Large intestine (tissue), 3 donors: ENCODE measurements at regions not wholly inside any gene's neighbourhood (a gene's known extent, or its start where the extent isn't known, plus 50 kb on each side); places are given as distances from the start of the nearest gene placed in this dataset.

Source experiments
- DNase-seq, 2 donors: peaks; one replicate each; pipeline versions ENCODE4 v3.0.0 to v3.0.0-alpha.2; 2013
- H3K27ac ChIP-seq: one replicate; pipeline ENCODE4 v1.5.1; 2013; ENCODE audit warnings: low read length
- H3K27me3 ChIP-seq: 2 replicates; pipeline ENCODE4 v1.6.1; 2013; ENCODE audit warnings: low read length; ENCODE audit not compliant: control insufficient read depth, insufficient read depth
- H3K36me3 ChIP-seq: 2 replicates; pipeline ENCODE4 v1.6.1; 2013; ENCODE audit warnings: low read length; ENCODE audit not compliant: control insufficient read depth, insufficient read depth
- H3K4me1 ChIP-seq: one replicate; pipeline ENCODE4 v1.6.1; 2013; ENCODE audit warnings: low read length; ENCODE audit not compliant: control insufficient read depth, insufficient read depth
- H3K4me3 ChIP-seq: one replicate; pipeline ENCODE4 v1.5.1; 2013; ENCODE audit warnings: low read length
- H3K9me3 ChIP-seq: one replicate; pipeline ENCODE4 v1.6.1; 2013; ENCODE audit warnings: mild to moderate bottlenecking, low read depth, low read length, moderate library complexity; ENCODE audit not compliant: control insufficient read depth
- WGBS: methylation state at CpG from one replicate; pipeline ENCODE4 v1.1.5; 2013; ENCODE audit warnings: low lambda C conversion rate; ENCODE audit not compliant: insufficient coverage; 5-methylcytosine and 5-hydroxymethylcytosine counted together

DNA sequence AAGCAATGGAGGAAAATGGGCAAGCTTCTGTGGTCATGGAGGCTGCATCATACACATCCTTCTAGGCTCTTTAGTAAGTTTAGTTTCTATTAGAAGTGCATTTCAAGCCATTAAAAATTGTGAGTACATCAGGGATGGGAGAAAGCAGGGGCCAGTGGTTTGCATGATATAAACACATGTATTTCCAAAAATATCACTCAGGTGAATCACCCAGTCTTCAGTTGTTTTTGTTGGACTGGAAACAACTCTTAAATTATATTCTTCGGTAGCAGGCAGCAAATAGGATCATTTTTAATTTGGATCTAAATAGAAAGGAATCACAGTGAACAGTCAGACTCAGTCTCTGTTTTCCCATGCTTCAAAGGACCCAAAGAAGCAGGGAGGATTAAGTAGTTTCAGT is 657.9 kb downstream of the TLR4 start:
- peaks cover 12% of the 10 kb centered on the region for H3K9me3 ChIP-seq
- H3K27ac ChIP-seq = no peak overlapping the region
- H3K36me3 ChIP-seq = no peaks in the 10 kb centered on the region
- DNase-seq = no peak
- H3K27me3 ChIP-seq = no peaks in the 10 kb centered on the region
- no CpG with 5 or more reads among the region's 1 CpG for WGBS
- no peak overlapping the region for H3K4me3 ChIP-seq
- H3K4me1 ChIP-seq = no peaks in the 10 kb centered on the region

DNA sequence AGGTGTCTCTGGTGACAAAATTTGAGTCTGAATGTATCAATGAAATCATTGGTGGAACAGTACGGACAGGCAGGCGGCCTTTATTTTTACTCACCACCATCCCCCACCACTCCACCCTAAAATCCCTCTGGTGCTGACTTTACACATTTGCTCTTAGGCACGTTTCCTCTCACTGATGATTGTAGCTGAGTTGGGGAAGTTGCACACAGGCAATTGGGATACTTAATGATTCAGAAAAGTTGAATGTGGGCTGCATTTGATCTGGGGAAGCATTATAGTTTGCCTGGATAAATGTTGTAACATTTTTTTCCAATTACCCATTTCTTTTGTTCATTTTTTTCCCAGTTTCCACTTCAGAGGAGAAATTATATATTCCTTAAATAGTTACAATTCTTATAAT is 658.4 kb downstream of the TLR4 start:
- no CpG with 5 or more reads among the region's 3 CpGs for WGBS
- Histone ChIP-seq H3K27ac (no peak overlapping the region), H3K4me1 (no peaks in the 10 kb centered on the region), H3K27me3 (no peaks in the 10 kb centered on the region), H3K9me3 (peaks cover 12% of the 10 kb centered on the region), H3K36me3 (no peaks in the 10 kb centered on the region), H3K4me3 (no peak overlapping the region)
- no peak for DNase-seq

DNA sequence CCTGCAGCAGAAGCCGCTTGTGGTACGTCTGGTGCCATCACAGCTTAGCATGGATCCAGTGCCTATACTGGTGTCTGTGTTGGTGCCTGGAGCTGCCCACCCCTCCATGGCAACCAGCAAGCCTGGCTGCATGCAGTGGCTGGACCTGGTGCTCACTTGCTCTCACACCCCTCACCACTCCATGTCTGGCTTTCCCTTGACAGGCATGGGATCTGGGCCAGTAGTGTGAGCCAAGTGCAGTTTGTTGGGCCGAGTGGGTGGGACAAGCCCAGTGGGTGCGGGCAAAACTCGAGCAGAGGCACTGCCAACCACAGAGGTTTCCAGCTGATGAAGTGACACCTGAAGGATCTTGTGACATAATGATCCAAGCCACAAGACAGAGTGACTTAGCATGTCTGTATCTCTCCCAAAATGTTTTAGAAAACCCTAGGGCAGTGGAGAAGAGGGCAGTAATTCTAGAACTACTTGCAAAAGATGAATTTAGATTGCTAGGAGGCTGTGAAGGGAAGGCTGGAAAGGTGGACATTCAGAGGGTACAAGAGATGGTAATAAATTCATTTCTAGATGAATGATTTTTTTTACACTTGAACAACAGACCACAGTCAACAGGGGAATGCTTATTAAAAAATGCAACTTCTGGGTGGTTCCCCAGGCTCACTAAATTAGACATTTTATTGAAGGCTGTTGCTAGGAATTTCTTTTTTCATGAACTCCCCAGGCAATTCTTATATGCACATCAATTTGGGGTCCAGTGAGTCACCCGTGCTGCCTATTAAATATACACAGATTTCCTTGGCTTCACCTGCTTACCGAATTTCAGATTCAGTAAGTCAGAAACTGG is 660.3 kb downstream of the TLR4 start:
- no peak overlapping the region for H3K27ac ChIP-seq
- no peaks in the 10 kb centered on the region for H3K4me1 ChIP-seq
- H3K27me3 ChIP-seq = no peaks in the 10 kb centered on the region
- H3K4me3 ChIP-seq = no peak overlapping the region
- H3K36me3 ChIP-seq = no peaks in the 10 kb centered on the region
- 93% methylated on average over 2 of the region's 7 CpGs for WGBS
- H3K9me3 ChIP-seq = peaks cover 12% of the 10 kb centered on the region
- no peak for DNase-seq

DNA sequence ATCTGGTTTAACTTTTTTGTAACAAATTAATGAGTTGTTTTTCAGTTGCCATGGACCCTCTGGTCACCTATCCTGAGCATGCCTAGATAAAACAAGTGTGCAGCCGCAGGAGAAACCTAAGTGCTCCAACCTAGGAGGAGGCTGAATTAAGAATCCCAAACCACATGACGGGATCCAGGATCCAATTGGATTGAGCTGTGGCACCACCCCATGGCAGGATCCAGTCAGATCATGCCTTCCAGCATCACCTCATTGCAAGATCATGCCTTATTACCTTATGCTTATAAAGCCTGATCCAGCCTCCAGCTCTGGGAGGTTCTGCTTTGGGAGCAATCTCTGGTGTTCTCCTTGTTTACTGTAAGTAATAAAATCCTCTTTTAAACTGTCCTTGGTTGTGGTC is 662.0 kb downstream of the TLR4 start:
- no CpG with 5 or more reads among the region's 2 CpGs for WGBS

DNA sequence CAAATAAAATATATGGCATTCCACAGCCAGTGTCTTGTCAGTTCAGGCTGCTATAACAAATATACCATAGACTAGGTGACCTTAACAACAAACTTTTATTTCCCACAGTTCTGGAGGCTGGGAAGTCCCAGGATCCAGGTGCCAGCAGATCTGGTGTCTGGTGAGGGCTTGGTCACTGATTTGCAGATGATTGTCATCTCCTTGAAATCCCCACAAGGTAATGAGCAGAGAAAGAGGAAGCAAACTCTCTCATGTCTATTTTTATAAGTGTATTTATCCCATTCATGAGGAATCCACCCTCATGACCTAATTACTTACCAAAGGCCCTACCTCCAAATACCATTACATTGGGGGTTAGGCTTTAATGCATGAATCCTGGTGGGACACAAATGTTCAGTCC is 663.2 kb downstream of the TLR4 start:
- DNase-seq = no peak
- Histone ChIP-seq H3K27ac (no peak overlapping the region), H3K9me3 (peaks cover 12% of the 10 kb centered on the region), H3K36me3 (no peaks in the 10 kb centered on the region), H3K27me3 (no peaks in the 10 kb centered on the region), H3K4me1 (no peaks in the 10 kb centered on the region), H3K4me3 (no peak overlapping the region)

More for the DNA sequence above, 662.0 kb downstream of the TLR4 start:
- Histone ChIP-seq H3K4me3 (no peak overlapping the region), H3K9me3 (peaks cover 12% of the 10 kb centered on the region), H3K27me3 (no peaks in the 10 kb centered on the region), H3K36me3 (no peaks in the 10 kb centered on the region), H3K27ac (no peak overlapping the region), H3K4me1 (no peaks in the 10 kb centered on the region)
- no peak for DNase-seq

DNA sequence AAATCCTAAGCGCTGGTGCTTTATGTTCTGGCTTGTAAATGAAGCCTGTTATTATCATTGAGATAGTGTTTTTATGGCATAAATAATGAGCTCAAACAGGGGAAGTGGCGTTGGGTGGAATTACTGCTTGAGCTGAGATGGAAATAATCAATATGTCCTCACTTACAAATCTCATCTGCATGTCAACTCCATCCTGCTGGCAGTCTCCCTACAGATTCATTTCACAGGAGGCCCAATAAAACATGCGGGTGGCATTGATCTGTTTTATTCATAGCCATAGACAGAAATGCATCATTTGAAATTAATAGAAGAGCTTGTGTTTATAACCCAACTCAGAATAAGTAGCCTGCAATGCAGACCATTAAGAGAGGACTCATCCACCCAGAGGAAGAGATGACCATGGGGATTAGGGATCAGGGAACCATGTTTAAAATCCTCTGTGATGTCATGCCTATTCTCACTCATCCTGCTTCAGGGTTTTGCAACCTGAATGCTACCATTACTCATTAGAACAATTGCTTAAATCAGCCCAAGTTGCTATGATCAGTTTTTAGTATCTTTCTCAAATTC is 680.4 kb downstream of the TLR4 start:
- H3K9me3 ChIP-seq = no peaks in the 10 kb centered on the region
- no peak overlapping the region for H3K27ac ChIP-seq
- no peaks in the 10 kb centered on the region for H3K36me3 ChIP-seq
- H3K4me1 ChIP-seq = no peaks in the 10 kb centered on the region
- DNase-seq = no peak
- H3K4me3 ChIP-seq = no peak overlapping the region
- H3K27me3 ChIP-seq = no peaks in the 10 kb centered on the region
- no CpG with 5 or more reads among the region's 3 CpGs for WGBS

DNA sequence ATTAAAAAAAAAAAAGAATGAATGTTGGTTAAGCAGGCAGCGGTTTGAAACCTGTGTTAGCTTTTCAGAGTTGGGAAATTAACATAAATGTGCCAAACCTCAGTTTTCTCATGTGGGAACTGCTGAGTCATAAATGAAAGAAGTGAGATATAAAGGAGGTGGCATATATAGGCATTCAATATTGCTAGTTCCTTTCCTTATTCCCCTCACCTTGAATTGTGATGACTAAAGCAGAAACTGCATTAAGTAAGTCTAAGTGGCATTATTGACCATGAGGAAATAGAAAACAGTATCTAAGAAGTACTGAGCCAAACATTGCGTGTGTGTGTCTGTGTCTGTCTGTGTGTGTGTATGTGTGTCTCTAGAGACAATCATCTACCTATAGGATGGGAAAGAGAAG is 691.2 kb downstream of the TLR4 start:
- no CpG with 5 or more reads among the region's 2 CpGs for WGBS
- H3K4me1 ChIP-seq = no peaks in the 10 kb centered on the region

DNA sequence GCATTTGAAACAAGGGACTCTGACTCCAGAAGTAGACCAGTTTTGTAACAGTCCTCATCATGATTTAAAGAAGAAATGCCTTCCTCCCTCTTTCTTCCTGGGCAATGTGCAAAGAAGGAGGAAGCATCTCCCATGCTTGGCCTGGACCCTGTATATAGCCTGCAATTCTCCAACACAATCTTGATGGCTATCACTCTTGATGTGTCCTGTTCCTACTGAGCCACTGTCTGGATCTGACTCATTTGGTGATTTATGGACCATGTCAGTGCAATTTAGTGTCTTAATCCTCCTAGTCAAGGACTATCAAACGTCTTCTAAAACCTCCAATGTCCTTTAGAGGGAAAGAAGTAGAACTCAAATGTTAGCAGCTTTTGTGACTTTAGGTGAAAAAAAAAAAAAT is 697.3 kb downstream of the TLR4 start:
- no CpG with 5 or more reads among the region's 1 CpG for WGBS
- no peaks in the 10 kb centered on the region for H3K4me1 ChIP-seq
- peak; percentile 35 to 82 for DNase-seq
- no peaks in the 10 kb centered on the region for H3K9me3 ChIP-seq
- no peak overlapping the region for H3K4me3 ChIP-seq
- no peaks in the 10 kb centered on the region for H3K36me3 ChIP-seq
- no peaks in the 10 kb centered on the region for H3K27me3 ChIP-seq
- peak overlapping the region; percentile 22 for H3K27ac ChIP-seq

More for the DNA sequence above, 691.2 kb downstream of the TLR4 start:
- Histone ChIP-seq H3K27me3 (no peaks in the 10 kb centered on the region), H3K4me3 (no peak overlapping the region), H3K27ac (no peak overlapping the region), H3K36me3 (no peaks in the 10 kb centered on the region), H3K9me3 (no peaks in the 10 kb centered on the region)
- no peak for DNase-seq

DNA sequence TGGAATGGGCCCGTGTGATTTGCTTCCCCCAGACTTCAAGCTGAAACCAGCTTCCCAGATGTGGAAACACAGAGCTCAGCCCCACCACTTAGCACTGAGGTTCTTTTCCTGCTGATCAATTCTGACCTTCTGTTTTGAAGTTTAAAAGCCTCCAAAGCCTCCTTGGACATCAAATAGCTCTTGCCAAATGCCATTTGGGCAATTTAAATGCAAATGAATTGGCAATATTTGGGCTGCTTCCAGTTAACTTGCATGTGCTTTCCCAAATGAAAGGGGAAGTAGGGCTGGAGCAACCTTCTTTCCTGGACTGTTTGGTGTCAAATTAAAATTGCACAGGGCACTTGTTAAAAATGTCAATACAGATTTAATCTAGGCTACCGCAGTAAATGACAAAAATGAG is 710.5 kb downstream of the TLR4 start:
- H3K4me1 ChIP-seq = peaks cover 11% of the 10 kb centered on the region
- no peaks in the 10 kb centered on the region for H3K9me3 ChIP-seq
- 71% methylated on average over 1 of the region's 2 CpGs for WGBS
- no peak overlapping the region for H3K4me3 ChIP-seq
- no peak for DNase-seq
- H3K36me3 ChIP-seq = no peaks in the 10 kb centered on the region
- H3K27ac ChIP-seq = no peak overlapping the region
- H3K27me3 ChIP-seq = no peaks in the 10 kb centered on the region

DNA sequence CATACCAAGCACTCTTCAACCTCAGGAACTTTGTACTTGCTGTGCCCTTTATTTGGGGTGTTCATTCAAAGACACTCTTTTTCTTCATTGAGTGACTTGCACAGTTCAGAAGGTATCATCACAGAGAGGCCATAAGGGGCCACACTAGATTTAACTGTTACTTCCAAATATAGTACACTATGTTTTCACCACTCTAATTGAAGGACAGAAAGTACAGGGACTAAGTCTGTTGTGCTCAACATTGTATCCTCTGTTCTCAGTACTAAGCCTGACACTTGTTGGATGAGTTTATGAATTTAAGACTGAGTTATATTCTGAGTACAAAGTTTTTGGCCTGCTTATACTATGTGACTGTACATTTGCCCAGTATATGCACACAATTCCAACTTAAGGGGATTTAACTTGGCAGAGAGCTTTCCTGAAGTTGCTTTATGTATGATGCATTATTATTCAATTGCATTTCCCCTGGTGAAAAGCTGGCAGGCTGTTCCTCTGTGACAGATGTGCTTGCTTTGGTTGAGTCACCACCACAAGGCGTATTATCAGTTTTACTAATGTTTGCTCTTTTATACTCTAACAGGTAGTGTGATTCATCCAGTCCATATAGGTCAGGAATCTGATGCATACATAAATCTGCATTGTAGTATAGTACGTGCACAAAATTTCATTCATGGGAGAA is 714.8 kb downstream of the TLR4 start:
- no peaks in the 10 kb centered on the region for H3K27me3 ChIP-seq
- peak in 1 of 2 donors; percentile 60 for DNase-seq
- H3K4me1 ChIP-seq = peaks cover 22% of the 10 kb centered on the region
- H3K27ac ChIP-seq = peak overlapping the region; percentile 33
- no CpG with 5 or more reads among the region's 2 CpGs for WGBS
- H3K36me3 ChIP-seq = no peaks in the 10 kb centered on the region
- H3K4me3 ChIP-seq = no peak overlapping the region
- H3K9me3 ChIP-seq = no peaks in the 10 kb centered on the region
